CD14-positive monocyte (primary cell): ENCODE measurements at regions not wholly inside any gene's neighbourhood (a gene's known extent, or its start where the extent isn't known, plus 50 kb on each side); places are given as distances from the start of the nearest gene placed in this dataset.

Source experiments
- DNase-seq, 3 donors: peaks; one replicate each; pipeline ENCODE4 v3.0.0-alpha.2; 2011 to 2022
- H2AFZ ChIP-seq: 2 replicates; pipeline ENCODE4 v1.6.0; 2012; ENCODE audit warnings: mild to moderate bottlenecking, low read depth, low read length, inconsistent platforms; ENCODE audit not compliant: insufficient read depth, poor library complexity, severe bottlenecking
- H3K27ac ChIP-seq, 2 donors: 1 replicate in 1 of 2; 2 replicates in 1 of 2; pipeline ENCODE4 v1.5.1; 2012 to 2013; ENCODE audit warnings: low read length in 2 of 2, control low read depth in 1 of 2, inconsistent platforms in 1 of 2, low read depth in 1 of 2, mild to moderate bottlenecking in 1 of 2
- H3K27me3 ChIP-seq, 2 donors: one replicate each; pipeline versions ENCODE4 v1.6.0 to v1.6.1; 2011 to 2013; ENCODE audit warnings: low read length in 2 of 2; ENCODE audit not compliant: control insufficient read depth in 2 of 2, insufficient read depth in 2 of 2
- H3K36me3 ChIP-seq, 2 donors: replicated peaks in 1 of 2; 1 replicate in 1 of 2; 2 replicates in 1 of 2; pipeline versions ENCODE4 v1.5.1 to v1.6.1; 2012 to 2013; ENCODE audit warnings: low read length in 2 of 2, control low read depth in 1 of 2, inconsistent platforms in 1 of 2, mild to moderate bottlenecking in 1 of 2; ENCODE audit not compliant: insufficient read depth in 2 of 2, control insufficient read depth in 1 of 2
- H3K4me1 ChIP-seq, 2 donors: 1 replicate in 1 of 2; 2 replicates in 1 of 2; pipeline versions ENCODE4 v1.5.1 to v1.6.1; 2012 to 2013; ENCODE audit warnings: low read length in 2 of 2, control low read depth in 1 of 2, inconsistent platforms in 1 of 2, mild to moderate bottlenecking in 1 of 2, moderate library complexity in 1 of 2; ENCODE audit not compliant: insufficient read depth in 2 of 2, control insufficient read depth in 1 of 2
- H3K4me2 ChIP-seq: replicated peaks from 2 replicates; pipeline ENCODE3; 2012; ENCODE audit warnings: low read length, moderate library complexity, mild to moderate bottlenecking; ENCODE audit not compliant: poor library complexity, severe bottlenecking; ENCODE audit errors: extremely low read depth
- H3K4me3 ChIP-seq, 3 experiments: fragments of 200-600 bp in 1 of 3; sonication (generic) in 1 of 3; replicated peaks in 1 of 3; 1 replicate in 2 of 3; 2 replicates in 1 of 3; pipeline ENCODE4 v1.5.1; 2011 to 2013; ENCODE audit warnings: low read length in 3 of 3, mild to moderate bottlenecking in 3 of 3, control low read depth in 2 of 3, low read depth in 2 of 3, inconsistent platforms in 1 of 3, moderate library complexity in 1 of 3
- H3K79me2 ChIP-seq: 2 replicates; pipeline ENCODE4 v1.6.0; 2012; ENCODE audit warnings: mild to moderate bottlenecking, control low read depth, inconsistent platforms, low read length, moderate library complexity; ENCODE audit not compliant: insufficient read depth
- H3K9ac ChIP-seq: 2 replicates; pipeline ENCODE4 v1.6.0; 2017; ENCODE audit warnings: low read length, mild to moderate bottlenecking; ENCODE audit not compliant: insufficient read depth, poor library complexity, severe bottlenecking
- H3K9me3 ChIP-seq, 2 donors: replicated peaks in 1 of 2; 1 replicate in 1 of 2; 2 replicates in 1 of 2; pipeline versions ENCODE4 v1.5.1 to v1.6.1; 2012 to 2013; ENCODE audit warnings: low read length in 2 of 2, control low read depth in 1 of 2; ENCODE audit not compliant: control insufficient read depth in 1 of 2, insufficient read depth in 1 of 2
- H4K20me1 ChIP-seq: 2 replicates; pipeline ENCODE4 v1.6.0; 2012; ENCODE audit warnings: mild to moderate bottlenecking, low read length, control low read depth, moderate library complexity; ENCODE audit not compliant: insufficient read depth
- H3K27ac Mint-ChIP-seq, 7 donors: one replicate each; pipeline ENCODE4 v1.8.0; 2020; ENCODE audit warnings: mild to moderate bottlenecking in 7 of 7, mixed read lengths in 7 of 7, moderate library complexity in 6 of 7, inconsistent platforms in 2 of 7
- H3K27me3 Mint-ChIP-seq, 3 donors: one replicate each; pipeline ENCODE4 v1.8.0; 2021 to 2022; ENCODE audit warnings: low read depth in 3 of 3, mild to moderate bottlenecking in 3 of 3, mixed read lengths in 3 of 3, moderate library complexity in 3 of 3, inconsistent platforms in 1 of 3
- H3K36me3 Mint-ChIP-seq, 2 donors: one replicate each; pipeline ENCODE4 v1.8.0; 2020; ENCODE audit warnings: mixed read lengths in 2 of 2, inconsistent platforms in 1 of 2, mild to moderate bottlenecking in 1 of 2
- H3K4me1 Mint-ChIP-seq: one replicate; pipeline ENCODE4 v1.8.0; 2020; ENCODE audit warnings: mild to moderate bottlenecking, mixed read lengths
- H3K4me3 Mint-ChIP-seq, 2 donors: one replicate each; pipeline ENCODE4 v1.8.0; 2020; ENCODE audit warnings: mild to moderate bottlenecking in 2 of 2, mixed read lengths in 2 of 2, moderate library complexity in 1 of 2
- H3K9me3 Mint-ChIP-seq, 7 donors: one replicate each; pipeline ENCODE4 v1.8.0; 2020 to 2022; ENCODE audit warnings: mixed read lengths in 7 of 7, mild to moderate bottlenecking in 6 of 7, moderate library complexity in 6 of 7, inconsistent platforms in 2 of 7
- CTCF ChIP-seq: fragments of 200-600 bp; IDR thresholded peaks from one replicate; pipeline ENCODE4 v1.8.0; 2022; ENCODE audit warnings: antibody characterized with exemption, mild to moderate bottlenecking
- WGBS: methylation state at CpG from one replicate; pipeline ENCODE4 v1.1.5; 2013; ENCODE audit warnings: missing lambda C conversion rate; ENCODE audit not compliant: insufficient coverage; 5-methylcytosine and 5-hydroxymethylcytosine counted together
- intact Hi-C, 2 donors: fragments of 100-400 bp; cut with micrococcal nuclease; formaldehyde crosslinking; loops; one replicate each; pipeline versions ENCODE4 v1.15.0 to v1.15.1; 2023

- intact Hi-C loops = no loop called here
- TF ChIP-seq CTCF = no peak
- no peaks in the 10 kb centered on the region for H4K20me1 ChIP-seq
- H3K4me3 ChIP-seq = no peak overlapping the region
- no peaks in the 10 kb centered on the region for H3K36me3 ChIP-seq
- Mint-ChIP-seq H3K4me3 (no peak overlapping the region), H3K36me3 (no peaks in the 10 kb centered on the region), H3K27me3 (peaks cover 1 to 3% (median 2%) of the 10 kb centered on the region in 3 donors), H3K4me1 (no peaks in the 10 kb centered on the region), H3K9me3 (peaks cover 0 to 5% (median 2%) of the 10 kb centered on the region in 7 donors), H3K27ac (no peak overlapping the region)
- H3K79me2 ChIP-seq = no peaks in the 10 kb centered on the region
- WGBS = 88% methylated on average over 8 of the region's 8 CpGs
- H3K9ac ChIP-seq = no peak overlapping the region
- H3K9me3 ChIP-seq = no peaks in the 10 kb centered on the region
- no peak overlapping the region for H3K4me2 ChIP-seq
- no peak for DNase-seq
- no peaks in the 10 kb centered on the region for H3K4me1 ChIP-seq
- H3K27me3 ChIP-seq = no peaks in the 10 kb centered on the region
- no peak overlapping the region for H3K27ac ChIP-seq
- H2AFZ ChIP-seq = no peak overlapping the region
Observed at GRCh38 chr16:55126456-55126855, 195.8 kb downstream of the IRX5 start.

- H3K4me3 Mint-ChIP-seq = no peak overlapping the region
- no peaks in the 10 kb centered on the region for H3K9me3 ChIP-seq
- no peaks in the 10 kb centered on the region for H3K4me1 Mint-ChIP-seq
- intact Hi-C loops = no loop called here
- H3K27ac Mint-ChIP-seq = no peak overlapping the region
- no peak overlapping the region for H3K27ac ChIP-seq
- H4K20me1 ChIP-seq = no peaks in the 10 kb centered on the region
- no peak overlapping the region for H3K4me2 ChIP-seq
- peaks cover 1 to 3% (median 1%) of the 10 kb centered on the region in 3 donors for H3K27me3 Mint-ChIP-seq
- H3K4me3 ChIP-seq = no peak overlapping the region
- no peak overlapping the region for H3K9ac ChIP-seq
- no peak for DNase-seq
- H3K27me3 ChIP-seq = no peaks in the 10 kb centered on the region
- no peaks in the 10 kb centered on the region for H3K36me3 Mint-ChIP-seq
- no peak for TF ChIP-seq CTCF
- peaks cover 0 to 3% (median 2%) of the 10 kb centered on the region in 7 donors for H3K9me3 Mint-ChIP-seq
- no peaks in the 10 kb centered on the region for H3K79me2 ChIP-seq
- 90% methylated on average over 11 of the region's 12 CpGs for WGBS
- H3K36me3 ChIP-seq = no peaks in the 10 kb centered on the region
- H3K4me1 ChIP-seq = no peaks in the 10 kb centered on the region
- no peak overlapping the region for H2AFZ ChIP-seq
Observed at GRCh38 chr16:55130456-55130855, 193.5 kb upstream of the IRX6 start.
